CD1c-positive myeloid dendritic cell (primary cell): ENCODE measurements at regions not wholly inside any gene's neighbourhood (a gene's known extent, or its start where the extent isn't known, plus 50 kb on each side); places are given as distances from the start of the nearest gene placed in this dataset.
"Not testable (repeated sequence)": the region's sequence is repeated elsewhere in the genome, so short reads cannot be mapped to it uniquely, and the experiment has no call there.

ENCODE experiments used
- DNase-seq: peaks from one replicate; pipeline ENCODE4 v3.0.0-alpha.2; 2016; ENCODE audit errors: extremely low spot score

DNA sequence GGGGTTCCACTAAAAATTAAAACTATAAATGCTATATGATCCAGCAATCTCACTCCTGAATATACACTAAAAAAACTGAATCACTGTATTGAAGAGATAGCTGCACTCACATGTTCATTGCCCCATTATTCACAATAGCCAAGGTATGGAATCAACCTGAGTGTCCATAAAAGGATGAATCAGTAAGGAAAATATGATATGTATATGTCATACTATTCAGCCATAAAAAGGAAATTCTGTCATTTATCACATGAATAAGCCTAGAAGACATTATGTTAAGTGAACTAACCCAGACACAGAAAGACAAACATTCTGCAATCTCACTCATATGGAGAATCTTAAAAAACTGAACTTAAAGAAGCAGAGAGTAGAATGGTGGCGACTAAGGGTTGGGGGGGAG is 1376.2 kb upstream of the CDH9 start:
- DNase-seq: no peak

- no peak for DNase-seq
Observed at GRCh38 chr5:28408651-28409050, 1370.3 kb upstream of the CDH9 start.

GRCh38 chr5:28408186-28408585 is 1369.8 kb upstream of the CDH9 start:
- DNase-seq: no peak

GRCh38 chr5:28404363-28405071 is 1366.1 kb upstream of the CDH9 start:
- DNase-seq: no peak

DNA sequence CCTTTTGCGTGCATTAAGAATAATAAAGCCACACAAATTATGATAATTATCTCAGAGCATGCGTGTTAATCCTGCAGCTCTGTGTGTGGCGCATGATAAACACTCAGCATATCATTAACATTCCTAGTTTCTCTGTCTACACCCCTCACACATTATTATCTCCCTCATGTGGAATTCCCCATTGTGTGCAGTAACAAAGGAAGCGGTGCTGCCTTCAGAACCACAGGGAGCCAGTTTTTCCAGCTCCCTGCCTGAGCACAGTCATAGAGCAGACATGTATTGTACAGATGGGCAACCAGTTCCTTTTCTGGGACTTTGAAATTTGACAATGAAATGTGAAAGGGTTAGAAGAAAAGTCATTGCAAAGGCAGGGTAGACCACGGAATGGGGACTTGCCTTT is 1365.5 kb upstream of the CDH9 start:
- no peak for DNase-seq

GRCh38 chr5:28402590-28403301 is 1364.4 kb upstream of the CDH9 start:
- no peak for DNase-seq

DNA sequence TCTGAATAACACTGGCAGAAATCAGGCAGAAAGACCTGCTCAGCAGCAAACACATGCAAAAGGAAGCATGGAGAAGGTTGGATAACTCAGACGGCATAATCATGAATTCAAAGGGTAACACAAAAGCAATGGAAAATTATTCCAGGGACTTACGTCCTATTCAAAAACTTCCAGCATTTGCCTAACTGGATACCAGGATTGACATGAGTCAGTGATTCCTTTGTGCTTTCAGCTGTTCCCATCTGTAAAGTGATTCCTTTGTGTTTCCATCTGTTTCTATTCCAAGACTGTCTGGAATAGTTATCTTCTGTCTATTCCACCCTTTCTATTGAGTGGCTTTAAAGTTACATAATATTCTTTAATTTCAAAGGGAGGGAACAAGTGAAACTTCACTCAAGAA is 1361.7 kb upstream of the CDH9 start:
- DNase-seq: no peak

GRCh38 chr5:28399211-28399610 is 1360.8 kb upstream of the CDH9 start:
- no peak for DNase-seq

DNA sequence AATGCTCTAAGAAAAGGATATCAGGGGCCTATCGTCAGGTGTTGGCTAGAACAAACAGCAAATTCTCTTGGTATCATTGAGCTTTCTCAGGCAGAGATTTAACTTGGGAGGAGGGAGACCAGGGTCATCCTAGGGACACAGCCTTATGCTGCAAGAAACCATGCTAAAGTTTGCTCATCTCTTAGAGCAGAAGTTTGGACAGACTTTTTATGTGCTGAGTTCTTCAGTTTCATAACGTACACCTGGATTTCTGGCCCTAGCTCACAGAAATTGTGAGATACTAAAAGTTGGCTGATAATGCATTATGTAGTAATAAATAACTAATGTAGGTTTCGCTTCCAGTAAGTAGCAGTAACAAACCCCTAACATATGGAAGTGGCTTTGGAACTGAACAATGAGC is 1359.8 kb upstream of the CDH9 start:
- DNase-seq: no peak

DNA sequence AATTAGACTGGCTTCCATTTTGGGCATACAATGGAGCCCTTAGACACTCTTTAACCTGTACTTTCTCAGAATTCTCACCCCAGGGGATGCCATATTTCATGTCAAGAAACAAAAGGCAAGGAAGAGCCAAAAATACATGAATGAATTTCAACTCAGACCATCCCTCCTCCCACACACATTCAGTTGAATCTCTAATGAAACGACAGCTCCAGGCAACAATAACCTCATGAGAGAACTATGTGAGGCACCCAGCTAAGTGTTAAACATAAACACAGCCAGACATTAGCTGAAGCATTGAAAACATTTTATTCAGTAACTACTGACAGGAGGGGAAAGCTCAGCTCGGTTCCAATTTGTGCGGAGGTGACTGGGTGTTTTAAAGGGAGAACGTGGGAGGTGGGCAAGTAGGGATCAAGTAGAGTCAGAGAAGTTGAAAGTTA is 1359.1 kb upstream of the CDH9 start:
- DNase-seq: no peak

DNA sequence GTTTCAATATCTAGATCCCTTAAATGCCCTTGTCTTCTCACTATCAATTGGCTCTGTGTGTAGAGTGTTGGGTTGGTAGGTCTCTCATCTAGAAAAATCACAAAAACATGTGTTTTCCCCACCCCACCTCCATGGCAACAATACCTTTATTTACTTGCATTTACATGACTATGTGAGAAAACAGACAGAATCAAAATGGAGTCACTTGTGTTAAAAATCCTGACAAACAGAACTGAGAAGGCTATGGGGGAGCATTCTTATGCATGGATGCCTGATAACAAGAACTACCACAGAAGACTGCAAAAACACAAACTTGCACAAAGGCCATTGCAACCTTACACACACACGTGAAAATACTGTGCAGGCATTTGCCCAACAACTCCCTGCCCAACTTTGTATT is 1352.9 kb upstream of the CDH9 start:
- DNase-seq: no peak

GRCh38 chr5:28390341-28390740 is 1352.0 kb upstream of the CDH9 start:
- no peak for DNase-seq

- not testable (repeated sequence) for DNase-seq
Observed at GRCh38 chr5:28389727-28390126, 1351.3 kb upstream of the CDH9 start.

- DNase-seq: no peak
Observed at GRCh38 chr5:28388428-28388827, 1350.0 kb upstream of the CDH9 start.

GRCh38 chr5:28386712-28387111 is 1348.3 kb upstream of the CDH9 start:
- DNase-seq: no peak

DNA sequence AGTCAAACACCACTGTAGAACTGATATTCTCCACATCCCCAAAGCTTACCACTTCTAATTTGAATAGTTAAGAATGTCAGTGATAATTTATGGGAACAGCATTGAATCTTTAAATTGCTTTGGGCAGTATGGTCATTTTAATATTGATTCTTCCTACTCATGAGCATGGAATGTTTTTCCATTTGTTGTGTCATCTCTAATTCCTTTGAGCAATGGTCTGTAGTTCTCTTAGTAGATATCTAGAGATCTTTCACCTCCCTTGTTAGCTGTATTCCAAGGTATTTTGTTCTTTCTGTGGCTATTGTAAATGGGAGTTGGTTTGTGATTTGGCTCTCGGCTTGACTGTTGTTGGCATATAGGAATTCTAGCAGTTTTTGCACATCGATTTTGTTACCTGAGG is 1341.8 kb upstream of the CDH9 start:
- DNase-seq: no peak

GRCh38 chr5:28374492-28374967 is 1336.1 kb upstream of the CDH9 start:
- no peak for DNase-seq

DNA sequence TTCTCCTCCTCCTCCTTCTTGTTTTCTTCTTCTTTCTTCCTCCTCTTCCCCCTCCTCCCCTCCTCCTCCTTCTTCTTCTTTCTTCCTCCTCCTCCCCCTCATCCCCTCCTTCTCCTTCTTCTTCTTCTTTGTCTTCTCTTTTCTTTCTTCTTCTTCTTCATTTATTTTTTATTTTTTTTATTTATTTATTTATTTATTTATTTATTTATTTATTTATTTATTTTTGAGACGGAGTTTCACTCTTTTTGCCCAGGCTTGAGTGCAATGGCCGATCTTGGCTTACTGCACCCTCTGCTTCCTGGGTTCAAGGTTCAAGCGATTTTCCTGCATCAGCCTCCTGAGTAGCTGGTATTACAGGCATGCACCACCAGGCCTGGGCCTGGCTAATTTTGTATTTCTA is 1332.5 kb upstream of the CDH9 start:
- no peak for DNase-seq

GRCh38 chr5:28369418-28369817 is 1331.0 kb upstream of the CDH9 start:
- no peak for DNase-seq

GRCh38 chr5:28355831-28356230 is 1317.4 kb upstream of the CDH9 start:
- no peak for DNase-seq

DNA sequence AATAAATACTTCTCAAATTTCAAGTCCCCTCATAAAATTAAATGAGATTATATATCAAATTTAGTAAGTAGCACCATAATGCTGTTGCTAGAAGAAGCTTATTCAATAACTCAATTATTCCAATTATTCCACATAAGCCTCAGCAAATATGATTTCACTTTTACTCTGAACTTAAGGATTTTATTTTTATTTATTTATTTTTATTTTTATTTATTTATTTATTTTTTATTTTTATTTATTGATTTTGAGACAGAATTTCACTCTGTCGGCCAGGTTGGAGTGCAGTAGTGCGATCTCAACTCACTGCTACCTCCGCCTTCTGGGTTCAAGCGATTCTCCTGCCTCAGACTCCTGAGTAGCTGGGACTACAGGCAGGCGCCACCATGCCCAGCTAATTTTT is 1308.3 kb upstream of the CDH9 start:
- no peak for DNase-seq

GRCh38 chr5:28344836-28345433 is 1306.5 kb upstream of the CDH9 start:
- DNase-seq: no peak

DNA sequence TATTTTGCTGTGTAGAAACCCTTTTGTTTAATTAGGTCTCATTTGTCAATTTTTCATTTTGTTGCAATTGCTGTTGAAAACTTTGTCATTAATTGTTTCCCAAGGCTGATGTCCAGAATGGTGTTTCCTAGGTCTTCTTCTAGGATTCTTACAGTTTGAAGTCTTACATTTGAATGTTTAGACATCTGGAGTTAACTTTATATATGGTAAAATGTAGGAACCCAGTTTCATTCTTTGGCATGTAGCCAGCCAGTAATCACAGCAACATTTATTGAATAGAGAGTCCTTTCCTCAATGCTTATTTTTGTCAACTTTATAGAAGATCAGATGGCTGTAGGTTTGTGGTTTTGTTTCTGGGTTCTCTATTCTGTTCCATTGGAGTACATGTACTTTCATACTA is 1290.8 kb upstream of the CDH9 start:
- no peak for DNase-seq
